KBM-7 (cell line): ENCODE measurements at regions not wholly inside any gene's neighbourhood (a gene's known extent, or its start where the extent isn't known, plus 50 kb on each side); places are given as distances from the start of the nearest gene placed in this dataset.

Source experiments
- DNase-seq: peaks from one replicate; pipeline ENCODE4 v3.0.0-alpha.2; 2015
- in situ Hi-C: fragments of 300-500 bp; cut with MboI; formaldehyde crosslinking; loops from 2 replicates; pipeline ENCODE4 v1.14.3; 2020; ENCODE audit warnings: low sequenced_read_pairs, low pct_unique_long_range_greater_than_20kb, mixed read lengths

DNA sequence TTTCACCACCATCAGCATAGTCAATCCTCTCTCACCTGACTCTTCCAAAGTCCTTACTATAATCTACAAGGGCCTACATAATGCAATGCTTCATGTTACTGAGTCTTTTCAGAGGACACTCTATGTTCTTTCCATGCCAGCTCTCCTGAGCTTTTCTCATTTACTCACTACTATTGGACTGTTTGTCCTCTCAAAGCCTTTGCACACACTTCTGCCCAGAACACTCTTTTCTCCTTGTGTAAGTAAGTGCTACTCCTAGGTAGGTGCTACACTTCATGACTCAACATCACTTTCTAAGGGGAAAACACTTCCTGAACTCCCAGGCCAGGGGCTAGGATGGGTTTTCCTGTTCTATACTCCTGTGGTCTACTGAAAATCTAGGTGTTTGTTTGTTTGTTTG is 82.5 kb upstream of the GULP1 start:
- no peak for DNase-seq
- in situ Hi-C loops: no loop called here

DNA sequence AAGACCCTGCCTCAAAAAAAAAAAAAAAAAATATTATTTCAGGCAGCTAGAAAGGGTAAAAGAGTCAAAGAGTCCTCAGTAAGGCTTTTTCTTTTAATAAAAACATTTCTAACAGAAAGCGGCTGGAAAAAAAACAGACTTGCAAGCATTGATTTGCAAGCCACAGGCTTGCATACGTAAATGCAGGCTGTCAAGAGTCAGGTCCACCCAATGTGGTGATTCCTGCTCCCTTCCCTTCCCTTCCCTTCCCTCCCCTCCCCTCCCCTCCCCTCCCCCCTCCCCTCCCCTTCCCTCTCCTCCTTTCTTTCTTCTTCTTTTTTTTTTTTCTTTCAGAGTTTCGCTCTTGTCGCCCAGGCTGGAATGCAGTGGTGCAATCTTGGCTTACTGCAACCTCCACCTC is 74.4 kb upstream of the GULP1 start:
- in situ Hi-C loops: no loop called here
- no peak for DNase-seq

DNA sequence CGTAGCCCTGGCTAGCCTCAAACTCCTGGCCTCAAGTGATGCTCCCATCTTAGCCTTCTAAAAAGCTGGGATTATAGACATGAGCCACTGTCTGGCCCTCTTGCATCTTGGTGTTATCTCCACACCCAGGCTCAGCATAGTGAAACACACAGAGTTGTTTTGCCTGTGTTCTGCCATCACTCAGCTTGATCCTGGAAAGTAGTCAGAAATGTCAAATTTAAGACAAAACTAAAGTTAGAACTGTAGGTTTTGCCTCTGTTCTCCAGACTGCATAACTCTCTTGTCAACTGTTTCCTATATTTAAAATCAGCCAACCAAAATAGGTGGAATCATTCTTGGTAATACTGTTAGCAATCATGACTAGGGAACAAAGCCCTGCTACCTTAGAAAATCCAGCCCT is 72.1 kb upstream of the GULP1 start:
- DNase-seq: no peak
- in situ Hi-C loops: no loop called here

DNA sequence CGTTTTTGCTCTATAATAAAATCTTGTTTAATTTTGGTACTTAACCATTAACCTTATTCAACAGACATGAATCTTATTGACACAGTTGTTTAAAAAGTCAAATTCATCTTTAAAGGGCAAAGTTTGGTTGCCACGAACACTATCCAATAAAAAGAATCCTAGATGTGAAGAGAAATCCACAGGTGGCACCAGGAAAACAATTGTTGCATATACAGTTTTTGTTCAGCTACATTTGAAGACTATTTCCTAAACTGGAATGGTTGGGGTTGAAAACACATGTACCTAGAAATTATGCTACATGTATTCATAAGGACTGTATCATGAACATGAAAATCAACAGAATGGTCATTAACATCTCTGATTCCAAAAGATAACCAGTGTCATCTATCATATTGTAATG is 71.1 kb upstream of the GULP1 start:
- DNase-seq: no peak
- in situ Hi-C loops: no loop called here

DNA sequence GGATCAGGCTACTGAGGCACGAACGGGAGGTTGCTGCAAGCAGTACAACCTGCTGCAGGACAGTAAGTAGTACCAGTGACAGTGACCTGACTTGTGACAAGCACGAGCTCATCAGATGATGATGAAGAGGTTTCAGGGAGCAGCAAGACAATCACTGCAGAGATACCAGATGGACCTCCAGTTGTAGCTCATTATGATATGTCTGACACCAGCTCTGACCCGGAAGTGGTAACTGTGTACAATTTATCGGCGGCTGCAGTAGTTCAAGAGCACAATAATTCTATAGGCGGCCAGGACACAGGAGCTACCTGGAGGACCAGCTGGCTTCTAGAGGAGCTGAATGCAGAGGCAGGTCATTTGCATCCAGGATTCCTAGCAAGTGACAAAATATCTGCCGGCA is 64.0 kb upstream of the GULP1 start:
- DNase-seq: no peak
- in situ Hi-C loops: no loop called here

DNA sequence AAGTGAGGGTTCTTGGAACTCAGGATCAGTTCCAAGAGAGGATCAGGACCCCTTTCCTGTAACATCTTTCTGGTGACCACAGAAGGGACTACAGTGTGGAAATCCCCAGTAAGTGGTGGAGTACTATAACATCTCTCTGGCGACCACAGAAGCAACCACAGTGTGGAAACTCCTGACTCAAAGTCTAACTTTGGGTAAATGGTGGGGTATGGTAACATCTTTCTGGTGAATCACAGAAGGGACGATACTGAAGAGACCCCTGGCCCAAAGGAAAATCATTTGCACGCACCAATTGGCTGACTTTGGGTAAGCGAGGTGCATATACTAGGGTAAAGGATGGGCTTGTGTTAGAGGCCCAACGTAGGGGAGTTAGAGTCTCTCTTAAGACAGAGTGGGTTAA is 56.3 kb upstream of the GULP1 start:
- DNase-seq: no peak
- in situ Hi-C loops: no loop called here

DNA sequence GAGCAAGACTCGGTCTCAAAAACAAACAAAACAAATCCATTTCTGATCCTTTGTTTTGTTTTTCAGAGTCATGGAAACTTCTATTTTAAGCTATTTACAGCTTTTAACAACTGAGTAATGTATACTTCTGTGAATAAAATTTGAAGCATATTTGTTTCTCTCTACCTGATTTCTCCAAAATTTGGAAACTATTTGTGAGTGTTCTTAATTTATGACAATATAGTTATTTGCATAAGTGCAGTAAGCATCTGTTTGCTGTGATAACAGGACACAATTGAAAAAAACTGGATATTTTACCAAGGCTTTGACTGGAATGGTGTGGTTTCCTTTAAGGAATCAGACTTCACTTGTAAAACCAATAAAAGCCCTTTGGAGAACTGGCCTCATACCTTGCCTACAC is 53.3 kb upstream of the GULP1 start:
- in situ Hi-C loops: no loop called here
- no peak for DNase-seq
